ENCODE measurements at regions not wholly inside any gene's neighbourhood (a gene's known extent, or its start where the extent isn't known, plus 50 kb on each side); places are given as distances from the start of the nearest gene placed in this dataset.

- ChIA-PET POLR2A (no interaction called here), CTCF (no interaction called here), RAD21 (ENCODE audit: low non-redundant PET in 1 of 2, low total read pairs in 2 of 2, uncharacterized antibody in 2 of 2, unreplicated experiment in 2 of 2) (no interaction called here)
- Histone ChIP-seq H3K9ac (ENCODE audit: low read length) (no peak overlapping the region), H4K20me1 (ENCODE audit: insufficient read depth) (no peaks in the 10 kb centered on the region), H3K27ac (ENCODE audit: low read depth, low read length) (no peak overlapping the region), H3K9me3 (ENCODE audit: control insufficient read depth in 1 of 2, insufficient read depth in 1 of 2, low read depth in 1 of 2, low read length in 2 of 2) (no peaks in the 10 kb centered on the region), H3K4me3 (replicated peaks in 1 of 2; ENCODE audit: low read depth in 1 of 2, low read length in 2 of 2) (no peak overlapping the region), H3K27me3 (ENCODE audit: insufficient read depth, low read length) (0 out of 2 replicates have a peak, but pooled peaks cover 3% of the 10 kb centered on the region), H3K4me2 (ENCODE audit: low read length) (no peak overlapping the region), H3K4me1 (ENCODE audit: control insufficient read depth in 1 of 2, insufficient read depth in 2 of 2, low read length in 2 of 2) (no peaks in the 10 kb centered on the region), H3K36me3 (ENCODE audit: control insufficient read depth in 1 of 2, insufficient read depth in 2 of 2, low read length in 2 of 2) (no peaks in the 10 kb centered on the region), H3K9me2 (ENCODE audit: insufficient read depth) (no peaks in the 10 kb centered on the region), H3K79me2 (ENCODE audit: insufficient read depth, low read length) (no peaks in the 10 kb centered on the region), H2AFZ (ENCODE audit: low read depth, low read length, poor library complexity, severe bottlenecking) (no peak overlapping the region)
- intact Hi-C loops (cut with micrococcal nuclease): no loop called here
- DNase-seq (ENCODE audit: low read depth, low spot score): no peak
- no peak for TF ChIP-seq CBX3 (IDR thresholded peaks at IDR 0.05; ENCODE audit: low read depth)
- no peak for TF ChIP-seq MAX (IDR thresholded peaks at IDR 0.05)
- no peak for TF ChIP-seq TCF7L2 (IDR thresholded peaks at IDR 0.05; ENCODE audit: borderline replicate concordance, extremely low read depth, insufficient read depth, insufficient read length)
- TF ChIP-seq SIN3A (IDR thresholded peaks at IDR 0.05; ENCODE audit: low read depth): no peak
- no peak for TF ChIP-seq SRF (IDR thresholded peaks at IDR 0.05; ENCODE audit: low read depth)
- TF ChIP-seq FOSL1 (IDR thresholded peaks at IDR 0.05; ENCODE audit: low read depth): no peak
- TF ChIP-seq POLR2AphosphoS5 (IDR thresholded peaks at IDR 0.05; ENCODE audit: low read depth, low read length): no peak
- no peak for TF ChIP-seq JUND (IDR thresholded peaks at IDR 0.05)
- no peak for TF ChIP-seq ZFX (IDR thresholded peaks at IDR 0.05)
- no peak for TF ChIP-seq CTCF (IDR thresholded peaks at IDR 0.05 in 2 of 3, conservative IDR thresholded peaks at IDR 0.05 in 1 of 3; ENCODE audit: borderline replicate concordance in 1 of 3, insufficient read depth in 1 of 3, low read depth in 2 of 3, low read length in 2 of 3)
- no peak for ATAC-seq
- BruUV-seq (replicated peaks): no TSS peak
These were observed 552.6 kb upstream of the GOLIM4 start for GRCh38 chr3:168648321-168648720.
